ENCODE measurements at regions not wholly inside any gene's neighbourhood (a gene's known extent, or its start where the extent isn't known, plus 50 kb on each side); places are given as distances from the start of the nearest gene placed in this dataset.

DNA sequence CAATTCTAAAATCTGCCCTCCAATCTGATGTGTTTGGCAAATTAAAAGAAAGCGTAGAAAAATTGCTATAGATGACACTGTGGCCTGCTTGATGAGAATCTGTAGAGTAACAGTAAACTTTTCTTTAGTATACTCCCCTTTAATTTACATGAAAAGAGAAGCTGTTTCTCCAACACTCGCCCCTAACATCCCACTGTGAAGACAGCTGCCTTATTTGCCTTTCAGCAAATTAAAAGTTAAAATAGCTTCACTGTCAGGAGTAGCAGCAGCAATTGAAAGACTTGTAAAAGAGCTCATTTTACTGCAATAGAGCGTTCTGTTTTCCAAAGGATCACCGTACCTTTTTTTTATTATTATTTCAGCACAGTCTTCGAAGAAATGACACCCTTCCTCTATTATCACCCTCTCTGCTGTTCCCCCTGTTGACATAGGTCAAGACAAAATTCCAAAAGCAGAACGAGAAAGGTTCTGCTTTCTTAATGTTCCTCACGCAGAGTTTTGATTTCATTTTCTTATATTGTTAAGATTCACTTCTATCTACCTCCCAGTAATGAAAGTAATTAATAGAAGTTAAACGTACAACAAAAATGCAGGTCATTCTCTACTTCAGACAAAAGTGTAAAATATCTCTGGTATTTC lies 153.5 kb upstream of the USP15 start:
- TF ChIP-seq, protein P1, sequence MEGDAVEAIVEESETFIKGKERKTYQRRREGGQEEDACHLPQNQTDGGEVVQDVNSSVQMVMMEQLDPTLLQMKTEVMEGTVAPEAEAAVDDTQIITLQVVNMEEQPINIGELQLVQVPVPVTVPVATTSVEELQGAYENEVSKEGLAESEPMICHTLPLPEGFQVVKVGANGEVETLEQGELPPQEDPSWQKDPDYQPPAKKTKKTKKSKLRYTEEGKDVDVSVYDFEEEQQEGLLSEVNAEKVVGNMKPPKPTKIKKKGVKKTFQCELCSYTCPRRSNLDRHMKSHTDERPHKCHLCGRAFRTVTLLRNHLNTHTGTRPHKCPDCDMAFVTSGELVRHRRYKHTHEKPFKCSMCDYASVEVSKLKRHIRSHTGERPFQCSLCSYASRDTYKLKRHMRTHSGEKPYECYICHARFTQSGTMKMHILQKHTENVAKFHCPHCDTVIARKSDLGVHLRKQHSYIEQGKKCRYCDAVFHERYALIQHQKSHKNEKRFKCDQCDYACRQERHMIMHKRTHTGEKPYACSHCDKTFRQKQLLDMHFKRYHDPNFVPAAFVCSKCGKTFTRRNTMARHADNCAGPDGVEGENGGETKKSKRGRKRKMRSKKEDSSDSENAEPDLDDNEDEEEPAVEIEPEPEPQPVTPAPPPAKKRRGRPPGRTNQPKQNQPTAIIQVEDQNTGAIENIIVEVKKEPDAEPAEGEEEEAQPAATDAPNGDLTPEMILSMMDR (IDR thresholded peaks at IDR 0.05) = no peak
- no peak for TF ChIP-seq POLR2A (IDR thresholded peaks at IDR 0.05)
